Astrocyte (in vitro differentiated cells and primary cell): ENCODE measurements at regions not wholly inside any gene's neighbourhood (a gene's known extent, or its start where the extent isn't known, plus 50 kb on each side); places are given as distances from the start of the nearest gene placed in this dataset.

Source experiments
- CTCF ChIP-seq: IDR thresholded peaks from 2 replicates; pipeline ENCODE4 v1.5.1; 2011; ENCODE audit warnings: low read depth, mild to moderate bottlenecking, inconsistent platforms, low read length, moderate library complexity; ENCODE audit not compliant: insufficient read depth
- EZH2 ChIP-seq: IDR thresholded peaks from 2 replicates; pipeline ENCODE4 v1.6.1; 2012; ENCODE audit warnings: mild to moderate bottlenecking, low read length, inconsistent platforms; ENCODE audit not compliant: insufficient read depth

- no peak for TF ChIP-seq CTCF
- no peak for TF ChIP-seq EZH2
Observed at GRCh38 chr7:29629507-29629906, 65.9 kb downstream of the PRR15 start.
